Endodermal cell (in vitro differentiated cells): ENCODE measurements at regions not wholly inside any gene's neighbourhood (a gene's known extent, or its start where the extent isn't known, plus 50 kb on each side); places are given as distances from the start of the nearest gene placed in this dataset.
"Not testable (repeated sequence)": the region's sequence is repeated elsewhere in the genome, so short reads cannot be mapped to it uniquely, and the experiment has no call there.

Experiments used
- DNase-seq: peaks from one replicate; pipeline ENCODE4 v3.0.0-alpha.2; 2017
- H3K27ac ChIP-seq: 2 replicates; pipeline ENCODE4 v1.5.1; 2013; ENCODE audit warnings: mild to moderate bottlenecking, low read depth, low read length, moderate library complexity
- H3K27me3 ChIP-seq: 2 replicates; pipeline ENCODE4 v1.6.1; 2013; ENCODE audit warnings: mild to moderate bottlenecking, low read length, moderate library complexity; ENCODE audit not compliant: insufficient read depth, control insufficient read depth, poor library complexity, severe bottlenecking
- H3K36me3 ChIP-seq: 2 replicates; pipeline ENCODE4 v1.7.0; 2013; ENCODE audit warnings: mild to moderate bottlenecking, low read length, moderate library complexity; ENCODE audit not compliant: control insufficient read depth, insufficient read depth
- H3K4me1 ChIP-seq: one replicate; pipeline ENCODE4 v1.7.0; 2013; ENCODE audit warnings: low read length; ENCODE audit not compliant: control insufficient read depth, insufficient read depth
- H3K4me3 ChIP-seq: 2 replicates; pipeline ENCODE4 v1.5.1; 2013; ENCODE audit warnings: mild to moderate bottlenecking, low read length, moderate library complexity
- H3K9ac ChIP-seq: 2 replicates; pipeline ENCODE4 v1.6.1; 2013; ENCODE audit warnings: mild to moderate bottlenecking, low read length, moderate library complexity; ENCODE audit not compliant: poor library complexity, severe bottlenecking; ENCODE audit errors: extremely low read depth
- H3K9me3 ChIP-seq: 2 replicates; pipeline ENCODE4 v1.6.1; 2013; ENCODE audit warnings: mild to moderate bottlenecking, low read length, moderate library complexity; ENCODE audit not compliant: control insufficient read depth
- H3K27ac Mint-ChIP-seq: 2 replicates; pipeline ENCODE4 v1.8.0; 2020; ENCODE audit warnings: mixed read lengths
- H3K27me3 Mint-ChIP-seq: 2 replicates; pipeline ENCODE4 v1.8.0; 2021; ENCODE audit warnings: mild to moderate bottlenecking, mixed read lengths; ENCODE audit not compliant: insufficient read depth
- H3K36me3 Mint-ChIP-seq: 2 replicates; pipeline ENCODE4 v1.8.0; 2020; ENCODE audit warnings: low read depth, mixed read lengths
- H3K4me1 Mint-ChIP-seq: 2 replicates; pipeline ENCODE4 v1.8.0; 2020; ENCODE audit warnings: mixed read lengths
- H3K4me3 Mint-ChIP-seq: 2 replicates; pipeline ENCODE4 v1.8.0; 2020; ENCODE audit warnings: mild to moderate bottlenecking, moderate library complexity, mixed read lengths
- H3K9me3 Mint-ChIP-seq: 2 replicates; pipeline ENCODE4 v1.8.0; 2020; ENCODE audit warnings: mild to moderate bottlenecking, mixed read lengths
- WGBS, 2 experiments: methylation state at CpG; one replicate each; pipeline versions ENCODE4 v1.1.5 to v1.1.7; 2013; ENCODE audit warnings: missing lambda C conversion rate in 2 of 2, mixed read lengths in 1 of 2; ENCODE audit not compliant: insufficient coverage in 1 of 2, insufficient read length in 1 of 2; 5-methylcytosine and 5-hydroxymethylcytosine counted together
- TF ChIP-seq, protein P1 (sequence below): fragments of 200-600 bp; sonication (generic); conservative IDR thresholded peaks from 2 replicates; pipeline ENCODE4 v1.5.0; 2021; ENCODE audit warnings: antibody characterized with exemption, mild to moderate bottlenecking

DNA sequence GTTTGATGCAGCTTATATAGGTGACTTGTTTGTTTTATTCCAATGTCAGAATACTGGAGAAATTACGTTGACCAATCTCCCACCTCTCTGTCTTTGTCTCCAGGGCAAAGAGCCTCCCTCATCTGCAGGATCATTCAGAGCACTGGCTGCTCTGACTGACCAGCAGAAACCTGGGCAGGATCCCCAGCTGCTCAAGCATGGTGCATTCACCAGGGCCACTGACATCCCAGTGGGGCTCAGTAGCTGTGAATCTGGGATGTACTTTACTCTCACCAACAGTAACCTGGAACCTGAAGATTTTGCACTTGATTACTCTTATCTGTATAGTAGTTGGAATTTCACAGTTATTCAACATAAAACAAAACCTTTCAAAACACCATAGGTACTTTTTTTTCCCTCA lies 235.9 kb downstream of the ANKRD36 start:
- H3K36me3 Mint-ChIP-seq, result no peaks in the 10 kb centered on the region
- peak overlapping the region; percentile 86 for H3K27ac Mint-ChIP-seq
- no peaks in the 10 kb centered on the region for H3K27me3 Mint-ChIP-seq
- Histone ChIP-seq H3K4me3 (peak overlapping the region; percentile 21), H3K27ac (no peak overlapping the region), H3K36me3 (no peaks in the 10 kb centered on the region), H3K4me1 (peaks cover 13% of the 10 kb centered on the region), H3K9ac (no peak overlapping the region), H3K27me3 (no peaks in the 10 kb centered on the region), H3K9me3 (no peaks in the 10 kb centered on the region)
- 68 to 100% methylated on average over 1 of the region's 1 CpG for WGBS, 2 experiments
- peak overlapping the region; percentile 10 for H3K4me3 Mint-ChIP-seq
- no peaks in the 10 kb centered on the region for H3K9me3 Mint-ChIP-seq
- TF ChIP-seq, protein P1, sequence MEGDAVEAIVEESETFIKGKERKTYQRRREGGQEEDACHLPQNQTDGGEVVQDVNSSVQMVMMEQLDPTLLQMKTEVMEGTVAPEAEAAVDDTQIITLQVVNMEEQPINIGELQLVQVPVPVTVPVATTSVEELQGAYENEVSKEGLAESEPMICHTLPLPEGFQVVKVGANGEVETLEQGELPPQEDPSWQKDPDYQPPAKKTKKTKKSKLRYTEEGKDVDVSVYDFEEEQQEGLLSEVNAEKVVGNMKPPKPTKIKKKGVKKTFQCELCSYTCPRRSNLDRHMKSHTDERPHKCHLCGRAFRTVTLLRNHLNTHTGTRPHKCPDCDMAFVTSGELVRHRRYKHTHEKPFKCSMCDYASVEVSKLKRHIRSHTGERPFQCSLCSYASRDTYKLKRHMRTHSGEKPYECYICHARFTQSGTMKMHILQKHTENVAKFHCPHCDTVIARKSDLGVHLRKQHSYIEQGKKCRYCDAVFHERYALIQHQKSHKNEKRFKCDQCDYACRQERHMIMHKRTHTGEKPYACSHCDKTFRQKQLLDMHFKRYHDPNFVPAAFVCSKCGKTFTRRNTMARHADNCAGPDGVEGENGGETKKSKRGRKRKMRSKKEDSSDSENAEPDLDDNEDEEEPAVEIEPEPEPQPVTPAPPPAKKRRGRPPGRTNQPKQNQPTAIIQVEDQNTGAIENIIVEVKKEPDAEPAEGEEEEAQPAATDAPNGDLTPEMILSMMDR, result no peak
- H3K4me1 Mint-ChIP-seq, result peaks cover 36% of the 10 kb centered on the region
- DNase-seq, result peak; percentile 78

DNA sequence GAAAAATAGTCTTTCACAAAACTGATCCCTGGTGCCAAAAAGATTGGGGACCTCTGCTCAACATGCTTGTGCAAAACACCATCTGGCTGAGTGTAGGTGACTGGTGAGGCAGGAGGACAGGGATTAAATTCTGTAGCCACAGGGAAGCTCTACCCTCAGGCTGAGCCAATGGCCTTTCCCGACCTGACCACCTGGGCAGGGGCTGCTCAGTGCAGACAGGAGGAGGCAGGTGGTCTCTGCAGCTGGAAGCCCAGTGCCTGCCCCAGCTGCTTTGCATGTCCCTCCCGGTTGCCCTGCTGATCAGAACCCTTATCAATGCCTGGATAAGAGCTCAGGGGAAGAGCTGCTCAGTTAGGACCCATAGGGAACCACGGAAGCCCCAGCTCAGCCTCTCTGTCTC lies 235.3 kb downstream of the ANKRD36 start:
- Histone ChIP-seq H3K9ac (no peak overlapping the region), H3K27me3 (no peaks in the 10 kb centered on the region), H3K36me3 (no peaks in the 10 kb centered on the region), H3K4me1 (peaks cover 13% of the 10 kb centered on the region), H3K9me3 (no peaks in the 10 kb centered on the region), H3K27ac (no peak overlapping the region), H3K4me3 (peak overlapping the region; percentile 21)
- H3K27ac Mint-ChIP-seq, result peak overlapping the region; percentile 86
- DNase-seq, result peak; percentile 82
- no peaks in the 10 kb centered on the region for H3K27me3 Mint-ChIP-seq
- H3K4me1 Mint-ChIP-seq, result peaks cover 34% of the 10 kb centered on the region
- H3K9me3 Mint-ChIP-seq, result no peaks in the 10 kb centered on the region
- TF ChIP-seq, protein P1, result no peak
- no peaks in the 10 kb centered on the region for H3K36me3 Mint-ChIP-seq
- peak overlapping the region; percentile 10 for H3K4me3 Mint-ChIP-seq
- WGBS, 2 experiments, result 47 to 60% methylated on average over 2 to 3 of the region's 3 CpGs

DNA sequence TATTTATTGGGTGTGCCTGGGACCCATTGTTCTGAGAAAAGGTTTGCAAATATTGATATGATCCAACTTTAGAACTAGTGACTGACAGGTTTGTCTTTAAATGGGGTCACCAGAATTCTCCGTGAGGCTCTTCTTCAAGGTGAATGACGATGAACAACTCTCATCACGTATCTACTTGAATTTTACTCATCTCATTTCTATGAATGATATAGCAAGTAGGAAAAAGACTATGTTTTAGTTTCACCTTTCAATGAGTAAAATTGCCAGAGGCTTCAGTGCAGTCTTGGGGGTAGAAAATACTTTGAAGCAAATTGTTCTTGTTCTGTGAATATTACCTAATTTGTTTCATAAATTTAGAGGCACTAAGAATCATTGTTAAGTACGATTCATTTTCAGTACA lies 232.0 kb downstream of the ANKRD36 start:
- not testable (repeated sequence) for H3K9ac ChIP-seq, DNase-seq, H3K27me3 Mint-ChIP-seq, H3K27ac Mint-ChIP-seq, H3K4me3 Mint-ChIP-seq, H3K9me3 Mint-ChIP-seq, H3K36me3 Mint-ChIP-seq, H3K27ac ChIP-seq, H3K9me3 ChIP-seq, H3K4me3 ChIP-seq, H3K4me1 ChIP-seq, H3K27me3 ChIP-seq, H3K36me3 ChIP-seq
- peaks cover 19% of the 10 kb centered on the region for H3K4me1 Mint-ChIP-seq
- WGBS, 2 experiments, result no CpG with 5 or more reads among the region's 4 CpGs

DNA sequence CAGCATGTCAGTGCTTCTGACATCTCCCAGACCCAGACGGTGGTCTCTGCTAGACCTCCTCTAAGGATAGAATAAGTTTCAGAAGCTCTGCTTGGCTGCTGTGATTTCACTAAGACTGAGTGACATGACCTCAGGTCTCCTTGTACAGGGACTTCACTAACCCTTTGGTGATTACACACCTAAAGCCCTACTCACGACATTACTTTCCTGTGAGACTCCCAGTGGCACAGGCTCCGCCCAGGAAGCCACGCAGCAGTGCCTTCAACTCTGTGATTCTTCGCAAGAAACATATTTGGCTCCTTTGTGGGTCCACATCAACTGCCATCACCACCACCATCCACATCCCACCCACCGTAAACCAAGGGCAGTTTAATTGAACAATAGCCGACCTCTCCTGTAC lies 220.7 kb downstream of the ANKRD36 start:
- H3K9me3 Mint-ChIP-seq, H3K4me3 Mint-ChIP-seq, H3K4me1 Mint-ChIP-seq, H3K27me3 Mint-ChIP-seq, DNase-seq, H3K36me3 ChIP-seq, H3K9me3 ChIP-seq, H3K27ac Mint-ChIP-seq, H3K27me3 ChIP-seq, H3K36me3 Mint-ChIP-seq, H3K9ac ChIP-seq, H3K4me3 ChIP-seq, H3K4me1 ChIP-seq, H3K27ac ChIP-seq: not testable (repeated sequence)
- no CpG with 5 or more reads among the region's 7 CpGs for WGBS, 2 experiments

GRCh38 chr2:97332184-97332583 lies 219.2 kb downstream of the ANKRD36 start:
- H3K27ac ChIP-seq, H3K9ac ChIP-seq, H3K27me3 Mint-ChIP-seq, H3K27me3 ChIP-seq, H3K36me3 Mint-ChIP-seq, H3K9me3 Mint-ChIP-seq, H3K9me3 ChIP-seq, DNase-seq, H3K4me1 Mint-ChIP-seq, H3K4me3 ChIP-seq, H3K4me3 Mint-ChIP-seq, H3K27ac Mint-ChIP-seq, H3K4me1 ChIP-seq, H3K36me3 ChIP-seq: not testable (repeated sequence)
- WGBS, 2 experiments, result no CpG with 5 or more reads among the region's 4 CpGs

GRCh38 chr2:97321936-97322713 lies 209.2 kb downstream of the ANKRD36 start:
- not testable (repeated sequence) for H3K27ac ChIP-seq, H3K9ac ChIP-seq, H3K4me3 ChIP-seq, H3K9me3 ChIP-seq, H3K4me3 Mint-ChIP-seq, H3K36me3 Mint-ChIP-seq, H3K27ac Mint-ChIP-seq, H3K4me1 Mint-ChIP-seq, H3K27me3 ChIP-seq, DNase-seq, H3K36me3 ChIP-seq, H3K27me3 Mint-ChIP-seq, H3K9me3 Mint-ChIP-seq, H3K4me1 ChIP-seq
- no CpG with 5 or more reads among the region's 9 CpGs for WGBS, 2 experiments
